CD4-positive, alpha-beta T cell treated with Interleukin-4 for 4 hours (primary cell): ENCODE measurements at regions not wholly inside any gene's neighbourhood (a gene's known extent, or its start where the extent isn't known, plus 50 kb on each side); places are given as distances from the start of the nearest gene placed in this dataset.
"Not testable (repeated sequence)": the region's sequence is repeated elsewhere in the genome, so short reads cannot be mapped to it uniquely, and the experiment has no call there.

Source experiments
- DNase-seq: peaks from one replicate; pipeline ENCODE4 v3.0.0-alpha.2; 2020

DNA sequence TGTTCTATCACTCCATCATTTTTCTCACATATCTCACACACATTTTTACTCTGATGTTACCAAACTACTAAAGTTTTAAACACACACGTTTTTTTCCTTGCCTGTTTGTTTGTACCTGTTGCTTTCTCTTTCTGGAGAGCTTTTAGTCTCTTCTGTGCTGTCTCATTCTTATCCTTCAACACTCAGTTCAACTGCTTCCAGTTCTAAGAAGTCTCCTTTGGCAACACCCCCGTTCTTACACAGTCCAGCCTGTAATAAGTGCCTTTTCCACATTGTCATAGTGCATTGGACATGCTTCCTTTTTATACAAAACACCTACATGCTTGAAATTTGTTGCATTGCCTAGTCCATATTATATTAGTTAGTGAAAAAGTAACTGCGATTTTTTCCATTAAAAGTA lies 360.2 kb upstream of the BRINP3 start:
- DNase-seq, result no peak

DNA sequence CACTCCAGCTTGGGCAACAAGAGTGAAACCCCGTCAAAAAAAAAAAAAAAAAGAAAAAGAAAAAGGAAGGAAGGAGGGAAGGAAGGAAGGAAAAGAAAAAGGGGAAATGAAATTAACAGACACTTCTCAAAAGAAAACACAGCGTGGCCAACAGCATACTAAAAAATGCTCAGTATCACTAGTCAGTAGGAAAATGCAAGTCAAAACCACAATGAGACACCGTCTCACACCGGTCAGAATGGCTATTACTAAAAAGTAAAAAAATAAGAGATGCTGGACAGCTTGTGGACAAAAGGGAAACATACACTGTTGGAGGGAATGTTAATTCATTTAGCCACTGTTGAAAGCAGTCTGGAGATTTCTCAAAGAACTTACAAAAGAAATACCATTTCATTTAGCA lies 369.5 kb upstream of the BRINP3 start:
- DNase-seq, result no peak

DNA sequence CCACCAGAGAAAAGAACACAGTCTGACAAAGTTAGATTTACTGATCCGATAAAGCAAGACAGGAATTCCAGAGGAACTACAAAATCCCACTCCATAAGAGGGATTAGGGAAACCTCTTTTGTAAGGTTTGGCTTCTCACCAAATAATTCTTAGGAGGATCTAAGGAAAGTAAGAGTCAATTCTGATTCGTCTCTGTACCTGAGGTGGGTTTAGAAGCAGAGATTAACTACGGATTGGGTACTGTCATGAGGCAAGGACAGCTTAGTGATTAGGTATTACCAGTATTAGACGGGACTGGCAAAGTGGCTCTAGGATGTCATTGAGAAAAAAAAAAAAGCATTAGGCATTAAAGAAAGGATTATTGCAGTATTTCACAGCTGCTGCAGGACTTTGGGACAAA lies 371.7 kb upstream of the BRINP3 start:
- DNase-seq, result no peak

DNA sequence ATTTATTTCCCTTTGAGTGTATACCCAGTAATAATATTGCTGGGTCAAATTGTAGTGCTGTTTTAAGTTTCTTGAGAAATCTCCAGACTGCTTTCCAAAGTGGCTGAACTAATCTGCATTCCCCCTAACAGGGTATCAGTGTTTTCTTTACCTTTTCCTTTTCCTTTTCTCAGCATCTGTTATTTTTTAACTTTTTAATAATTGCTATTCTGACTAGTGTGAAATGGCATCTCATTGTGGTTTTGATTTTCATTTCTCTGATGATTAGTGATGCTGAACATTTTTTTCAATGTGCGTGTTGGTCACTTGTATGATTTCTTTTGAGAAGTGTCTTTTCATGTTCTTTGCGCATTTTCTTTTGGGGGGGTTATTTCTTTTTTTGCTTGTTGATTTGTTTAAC lies 374.9 kb upstream of the BRINP3 start:
- no peak for DNase-seq

DNA sequence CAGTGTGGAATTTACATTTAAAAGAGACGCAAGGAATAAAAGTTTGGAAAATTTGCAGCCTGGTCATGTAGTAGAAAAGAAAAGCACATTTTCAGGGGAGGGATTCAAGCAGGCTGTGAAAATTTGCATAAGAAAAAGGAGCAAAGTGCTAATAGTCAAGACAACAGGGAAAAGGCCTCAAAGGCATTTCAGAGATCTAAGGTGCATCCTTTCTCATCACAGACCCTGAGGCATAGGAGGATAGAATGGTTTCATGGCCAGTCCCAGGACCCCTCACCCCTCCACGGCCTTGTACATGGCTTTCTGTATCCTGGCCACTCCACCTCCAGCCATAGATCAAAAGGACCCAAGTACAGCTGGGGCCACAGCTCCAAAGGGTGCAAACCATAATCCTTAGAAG lies 380.5 kb upstream of the BRINP3 start:
- DNase-seq, result no peak

DNA sequence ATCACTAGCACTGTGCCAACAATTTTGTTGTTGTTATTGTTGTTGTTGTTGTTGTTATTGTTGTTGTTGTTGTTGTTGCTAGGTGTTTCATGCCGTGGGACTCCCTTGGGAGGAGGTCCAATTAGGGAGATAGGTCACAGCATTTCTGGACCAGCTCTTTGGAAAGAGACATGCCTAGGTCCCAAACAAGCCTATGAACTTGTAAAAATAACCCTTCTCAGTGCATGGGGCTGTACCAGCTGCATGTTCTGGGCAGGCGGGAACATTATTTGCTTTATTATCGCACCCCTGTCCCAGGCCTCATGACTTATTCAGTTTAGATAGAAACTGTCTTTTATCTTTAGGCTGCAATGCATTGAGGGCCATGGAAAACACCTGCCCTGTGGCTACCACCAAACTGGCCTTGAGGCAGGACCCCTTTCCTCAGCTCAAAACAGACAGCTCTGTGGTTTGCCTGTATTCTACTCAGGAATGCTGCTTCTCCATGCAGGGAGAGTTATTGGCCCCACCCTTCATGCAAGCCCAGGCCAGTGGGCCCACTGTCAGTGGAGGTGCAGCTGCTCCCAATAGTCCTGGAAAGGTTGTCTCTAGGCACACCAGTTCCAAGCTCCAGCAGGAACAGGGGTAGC lies 386.5 kb upstream of the BRINP3 start:
- no peak for DNase-seq

DNA sequence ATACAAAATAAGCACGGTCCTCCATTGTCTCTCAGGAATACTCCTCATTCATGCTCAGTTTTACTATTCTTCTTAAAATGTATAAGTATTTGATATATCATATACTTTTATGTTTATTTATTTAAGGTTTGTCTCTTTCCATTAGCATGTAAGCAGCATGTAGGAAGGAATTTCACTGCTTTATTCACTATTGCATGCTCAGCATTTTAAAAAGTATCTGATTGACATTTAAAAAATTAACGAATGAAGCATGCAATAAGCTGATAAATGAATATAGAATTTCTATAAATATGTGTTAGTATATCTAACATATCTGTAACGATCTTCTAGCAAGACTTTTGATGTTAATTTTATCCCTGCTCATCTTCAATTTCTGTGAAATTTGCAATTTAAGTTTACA lies 402.7 kb upstream of the BRINP3 start:
- no peak for DNase-seq

DNA sequence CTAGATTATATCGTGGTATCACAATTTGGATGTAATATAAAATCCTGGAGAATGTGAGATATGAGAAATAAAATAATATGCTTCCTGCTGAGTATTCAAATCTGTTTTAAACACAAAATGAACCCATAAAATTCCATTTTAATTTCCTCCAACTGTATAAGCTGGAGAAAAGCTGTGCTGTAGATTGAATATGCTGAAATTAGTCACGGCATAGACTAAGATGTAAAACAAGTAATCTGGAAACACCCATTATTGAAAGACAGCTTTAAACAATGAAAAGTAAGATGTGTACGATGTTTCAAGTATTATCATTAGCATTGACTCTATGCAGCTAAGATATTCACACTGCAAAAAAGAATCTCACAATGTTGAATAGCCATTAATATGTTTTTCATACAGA lies 403.4 kb upstream of the BRINP3 start:
- no peak for DNase-seq

DNA sequence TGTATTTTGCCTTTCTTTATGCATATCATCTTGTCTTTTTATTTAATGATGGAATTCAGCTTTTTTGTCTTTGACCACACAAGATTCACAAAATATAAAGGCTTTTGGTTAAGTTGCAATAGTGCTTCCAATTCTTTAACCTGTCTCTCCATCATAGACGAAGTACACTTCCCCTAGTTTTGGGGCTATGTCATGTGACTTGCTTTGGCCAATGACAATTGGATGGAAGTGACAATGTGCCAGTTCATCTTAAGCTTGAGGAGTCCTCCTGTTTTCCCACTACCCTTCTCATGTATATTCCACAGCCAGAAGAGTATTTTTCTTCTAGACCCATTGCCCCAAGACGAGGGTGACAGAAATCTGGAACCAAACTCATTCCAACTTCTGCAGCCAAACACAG lies 419.6 kb upstream of the BRINP3 start:
- DNase-seq, result no peak

DNA sequence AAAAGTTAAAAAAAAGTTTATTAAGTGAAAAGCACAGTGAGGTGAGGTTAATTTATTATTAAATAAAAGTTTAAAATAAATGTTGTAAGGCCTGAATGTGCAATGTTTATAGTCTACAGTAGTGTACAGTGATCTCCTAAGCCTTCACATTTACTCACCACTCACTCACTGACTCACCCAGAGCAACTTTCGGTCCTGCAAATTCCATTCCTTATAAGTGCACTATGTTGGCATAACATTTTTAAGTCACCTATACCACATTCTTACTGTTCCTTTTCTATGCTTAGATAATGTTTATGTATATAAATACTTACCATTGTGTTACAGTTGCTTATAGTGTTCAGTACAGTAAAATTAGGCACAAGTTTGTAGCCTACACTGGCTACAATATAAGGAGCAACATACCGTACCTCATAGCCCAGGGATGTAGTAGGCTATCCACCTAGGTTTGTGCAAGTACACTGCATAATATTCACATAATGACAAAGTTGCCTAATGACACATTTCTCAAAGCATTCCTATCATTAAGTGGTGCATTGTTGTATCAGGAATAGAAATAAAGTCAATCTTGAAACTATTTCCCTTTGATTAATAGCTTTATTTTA lies 426.5 kb upstream of the BRINP3 start:
- no peak for DNase-seq

DNA sequence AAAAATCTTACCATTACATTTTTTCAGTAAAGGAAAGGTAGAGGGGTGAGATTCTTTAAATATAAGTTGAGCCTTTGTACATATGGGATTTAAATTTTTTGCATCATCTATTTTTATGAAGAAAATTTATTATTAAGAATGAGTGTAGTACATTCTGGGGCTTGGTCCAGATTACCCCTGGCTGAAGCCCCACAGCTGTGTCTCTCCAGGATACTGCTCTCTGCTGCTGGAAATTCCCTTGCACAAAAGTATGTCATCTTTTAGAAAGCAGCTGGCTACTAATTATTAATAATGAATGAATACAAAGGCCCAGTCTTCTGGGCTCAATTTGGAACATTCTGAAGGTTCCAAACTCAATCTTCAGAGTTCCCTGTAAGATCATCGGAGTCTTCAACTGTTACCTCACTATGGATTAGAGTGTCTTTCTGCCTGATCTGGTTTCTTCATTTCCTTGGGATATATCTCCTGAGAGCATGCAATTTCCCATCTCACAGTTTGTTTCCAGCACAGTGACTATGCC lies 428.6 kb upstream of the BRINP3 start:
- no peak for DNase-seq

DNA sequence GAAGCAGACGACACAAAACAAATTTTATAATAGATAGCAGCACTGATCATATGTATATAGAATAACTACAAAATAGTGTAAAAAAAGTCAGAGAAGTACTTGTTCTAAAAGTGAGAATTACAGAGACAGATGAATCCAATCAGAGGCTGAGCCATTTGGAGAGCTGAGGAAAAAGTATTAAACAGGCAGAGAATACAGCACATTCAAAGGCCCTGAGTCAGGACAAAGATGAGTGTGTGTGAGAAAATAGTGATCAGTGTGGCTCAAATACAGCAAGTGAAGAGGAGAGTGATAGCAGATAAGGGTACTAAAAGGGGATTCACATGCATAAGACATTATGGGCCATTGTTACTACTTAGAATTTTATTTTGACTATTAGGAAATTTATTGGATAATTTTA lies 430.6 kb upstream of the BRINP3 start:
- DNase-seq, result no peak

DNA sequence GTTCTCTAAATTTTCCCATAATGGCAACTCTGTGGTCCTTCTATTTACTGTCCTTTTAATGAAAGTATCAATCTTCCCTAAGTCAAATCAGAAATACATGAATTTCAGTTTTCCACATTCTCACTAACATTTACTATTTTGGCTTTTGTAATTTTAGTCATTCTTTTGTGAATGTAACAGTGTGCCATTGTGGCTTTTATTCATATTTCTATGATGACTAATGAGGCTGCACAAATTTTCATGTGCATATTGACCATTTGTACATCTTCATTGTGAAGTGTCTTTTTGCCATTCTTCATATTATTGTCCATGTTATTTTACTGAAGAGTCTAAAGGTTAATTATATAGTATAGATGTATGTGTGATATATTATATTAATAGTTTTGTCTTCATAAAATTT lies 431.0 kb upstream of the BRINP3 start:
- DNase-seq, result no peak

DNA sequence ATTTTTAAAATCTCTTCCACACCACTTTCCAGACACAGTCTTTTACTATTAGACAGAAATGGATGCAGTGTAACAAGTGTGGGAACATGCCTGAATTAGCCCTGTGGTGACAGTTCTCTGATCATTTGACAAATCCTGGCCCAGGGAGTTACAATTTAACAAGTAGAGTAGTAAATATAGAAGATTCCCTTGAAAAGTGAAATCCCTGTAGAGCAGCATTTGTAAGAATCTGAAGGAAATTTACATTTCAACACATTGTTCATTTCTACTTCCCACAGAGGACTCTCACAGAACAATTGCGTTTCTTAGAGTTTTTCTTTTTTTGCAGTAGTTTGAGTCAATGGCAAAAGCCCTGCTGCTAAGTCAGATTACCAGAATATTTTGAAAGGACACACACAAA lies 458.3 kb upstream of the BRINP3 start:
- no peak for DNase-seq

DNA sequence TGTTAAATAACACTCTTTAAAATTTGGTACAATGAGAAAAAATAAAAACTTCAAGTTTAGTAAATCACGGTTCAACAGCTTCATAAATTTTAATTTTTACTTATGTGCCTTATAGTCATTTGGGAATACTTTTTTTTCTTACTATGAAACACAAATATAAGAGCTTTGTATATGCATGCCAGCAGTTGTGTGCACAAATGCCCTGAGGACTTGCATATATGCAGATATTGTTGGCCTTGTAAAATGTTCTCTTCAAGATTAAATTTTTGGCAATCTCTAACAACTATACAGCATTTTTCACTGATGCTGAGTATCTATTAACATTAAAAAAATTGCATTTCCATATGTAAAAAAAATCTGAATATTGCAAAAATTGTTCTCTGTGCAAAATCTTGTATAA lies 458.7 kb upstream of the BRINP3 start:
- no peak for DNase-seq

DNA sequence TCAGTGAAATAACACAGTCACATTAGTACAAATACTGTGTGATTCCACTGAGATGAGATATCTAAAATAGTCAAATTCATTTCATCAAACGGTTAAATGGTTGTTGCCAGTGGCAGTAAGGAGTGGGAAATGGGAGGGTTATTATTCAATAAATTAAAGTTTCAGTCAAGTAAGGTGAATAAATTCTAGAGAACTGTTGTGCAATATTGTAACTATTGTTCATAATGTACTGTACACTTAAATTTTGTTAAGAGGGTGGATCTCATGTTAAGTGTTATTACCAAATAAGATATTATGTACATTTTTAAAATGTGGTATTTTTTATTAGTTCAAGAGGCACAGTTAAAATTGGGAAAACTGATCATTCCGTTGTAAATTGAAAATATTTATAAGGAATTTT lies 463.3 kb upstream of the BRINP3 start:
- no peak for DNase-seq

DNA sequence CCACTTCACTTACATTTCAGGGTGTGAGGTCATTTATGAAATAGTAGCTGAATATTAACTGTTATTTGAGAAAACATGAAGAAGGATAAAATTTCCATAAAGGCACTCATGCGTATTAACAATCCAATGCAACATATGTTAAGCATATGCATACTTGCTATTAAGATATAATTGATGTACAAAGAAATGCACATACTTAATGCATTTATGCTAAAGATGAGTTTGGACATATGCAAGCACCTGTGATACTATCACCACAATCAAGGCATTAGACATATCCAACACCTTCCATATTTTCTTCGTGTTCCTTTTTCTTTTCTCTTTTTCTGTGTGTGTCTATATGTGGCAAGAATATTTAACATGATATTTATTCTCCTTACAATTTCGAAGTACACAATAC lies 464.8 kb upstream of the BRINP3 start:
- no peak for DNase-seq

DNA sequence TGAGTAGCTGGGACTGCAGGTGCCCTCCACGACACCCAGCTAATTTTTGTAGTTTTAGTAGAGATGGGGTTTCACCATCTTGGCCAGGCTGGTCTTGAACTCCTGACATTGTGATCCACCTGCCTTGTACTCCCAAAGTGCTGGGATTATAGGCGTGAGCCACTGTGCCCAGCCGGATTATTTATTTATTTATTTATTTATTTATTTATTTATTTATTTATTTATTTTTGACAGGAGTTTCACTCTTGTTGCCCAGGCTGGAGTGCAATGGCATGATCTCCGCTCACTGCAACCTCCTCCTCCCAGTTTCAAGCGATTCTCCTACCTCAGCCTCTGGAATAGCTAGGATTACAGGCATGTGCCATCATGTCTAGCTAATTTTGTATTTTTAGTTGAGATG lies 466.1 kb upstream of the BRINP3 start:
- not testable (repeated sequence) for DNase-seq

DNA sequence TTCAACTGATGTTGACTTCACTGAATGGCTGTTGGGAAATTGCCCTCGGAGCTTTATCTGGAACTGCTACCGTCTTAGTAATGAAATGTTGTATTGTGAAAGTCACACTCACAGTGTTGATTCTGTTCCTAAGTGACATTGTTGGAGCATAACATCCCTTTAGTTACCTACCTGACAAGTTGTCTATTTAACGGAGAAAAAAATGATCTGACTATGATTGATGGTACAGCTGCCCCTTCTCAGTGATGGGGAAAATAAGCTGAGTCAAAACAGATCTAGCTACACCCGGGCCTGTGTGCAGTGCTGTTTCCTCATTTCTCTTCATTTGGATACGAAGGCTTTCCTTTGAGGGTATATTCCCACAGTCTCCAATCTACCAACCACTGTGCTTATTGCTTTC lies 472.3 kb upstream of the BRINP3 start:
- DNase-seq, result no peak

DNA sequence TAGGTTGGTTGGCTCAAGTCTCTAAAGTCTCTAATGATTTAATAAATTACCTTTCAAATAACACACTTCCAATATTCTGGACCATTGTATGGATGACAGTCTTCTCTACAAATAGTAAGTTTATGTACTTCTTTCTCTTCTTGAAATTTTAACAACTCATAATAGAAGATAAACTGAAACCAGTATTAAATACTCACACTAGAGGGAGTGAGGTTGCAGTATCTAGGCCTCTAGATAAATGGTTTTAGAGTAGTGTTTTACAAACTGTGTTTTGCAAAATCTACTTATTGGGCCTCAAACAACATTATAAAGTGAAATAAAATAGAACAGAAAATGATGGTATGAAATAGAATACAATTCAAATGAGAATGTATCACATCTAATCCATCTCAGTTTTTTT lies 479.9 kb upstream of the BRINP3 start:
- no peak for DNase-seq

DNA sequence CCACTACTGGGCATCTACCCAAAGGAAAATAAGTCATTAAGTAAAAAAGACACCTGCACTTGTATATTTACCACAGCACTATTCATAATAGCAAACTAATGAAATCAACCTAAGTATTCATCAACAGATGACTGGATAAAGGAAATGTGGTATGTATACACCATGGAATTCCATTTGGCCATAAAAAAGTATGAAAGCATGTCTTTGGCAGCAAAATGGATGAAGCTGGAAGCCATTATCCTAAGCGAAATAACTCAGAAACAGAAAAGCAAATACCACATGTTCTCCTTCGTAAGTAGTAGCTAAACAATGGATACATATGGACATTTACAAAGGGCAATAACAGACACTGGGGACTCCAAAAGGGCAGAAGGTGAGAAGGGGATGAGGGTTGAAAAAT lies 485.7 kb upstream of the BRINP3 start:
- no peak for DNase-seq

DNA sequence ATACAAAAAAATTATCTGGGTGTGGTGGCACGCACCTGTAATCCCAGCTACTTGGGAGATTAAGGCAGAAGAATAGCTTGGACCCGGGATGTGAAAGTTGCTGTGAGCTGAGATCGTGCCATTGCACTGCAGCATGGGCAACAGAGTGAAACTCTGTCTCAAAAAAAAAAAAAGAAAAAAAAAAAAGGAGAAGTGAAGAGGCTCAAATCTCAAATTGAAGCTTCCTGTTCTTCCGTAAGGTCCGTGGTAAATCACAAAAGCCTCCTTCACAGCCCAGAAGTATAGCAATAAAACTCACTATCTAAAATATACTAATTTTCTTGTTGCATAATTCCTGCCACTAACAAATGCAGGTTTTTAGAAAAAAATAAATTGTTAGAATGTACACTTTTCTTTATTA lies 498.2 kb upstream of the BRINP3 start:
- DNase-seq, result no peak

DNA sequence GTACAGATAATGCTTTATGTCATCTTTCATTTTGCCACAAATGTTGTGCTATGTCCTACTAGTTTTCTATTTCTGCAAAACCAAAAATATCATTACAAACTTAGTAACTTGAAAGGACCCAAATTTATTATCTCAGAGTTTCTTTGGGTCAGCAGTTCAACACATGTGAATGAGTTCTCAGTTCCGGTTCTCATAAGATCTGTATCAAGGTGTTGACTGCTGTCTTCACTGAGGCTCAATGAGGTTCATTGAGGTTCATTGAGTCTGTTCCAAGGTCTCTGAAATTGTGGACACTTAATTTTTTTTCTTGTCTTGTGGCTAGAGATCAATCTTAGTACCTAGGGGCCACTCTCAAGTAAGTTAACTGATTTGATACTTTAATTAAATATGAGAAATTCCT lies 525.1 kb upstream of the BRINP3 start:
- no peak for DNase-seq

DNA sequence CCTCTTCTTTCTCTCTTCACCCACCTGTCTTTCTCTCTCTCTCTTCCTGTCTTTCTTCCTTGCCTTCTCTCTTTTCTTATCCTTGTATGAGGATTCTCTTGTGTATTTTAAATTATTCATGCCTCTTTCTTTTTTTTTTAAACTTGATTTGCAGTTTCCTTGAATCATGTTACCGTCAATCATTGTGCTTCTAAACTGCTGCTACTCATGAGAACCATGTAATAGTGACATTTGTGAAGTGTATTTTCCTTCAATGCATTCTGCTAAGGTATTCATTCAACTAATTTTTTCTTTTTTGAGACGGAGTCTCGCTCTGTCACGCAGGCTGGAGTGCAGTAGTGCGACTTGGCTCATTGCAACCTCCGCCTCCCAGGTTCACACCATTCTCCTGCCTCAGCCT lies 539.1 kb upstream of the BRINP3 start:
- DNase-seq, result no peak

DNA sequence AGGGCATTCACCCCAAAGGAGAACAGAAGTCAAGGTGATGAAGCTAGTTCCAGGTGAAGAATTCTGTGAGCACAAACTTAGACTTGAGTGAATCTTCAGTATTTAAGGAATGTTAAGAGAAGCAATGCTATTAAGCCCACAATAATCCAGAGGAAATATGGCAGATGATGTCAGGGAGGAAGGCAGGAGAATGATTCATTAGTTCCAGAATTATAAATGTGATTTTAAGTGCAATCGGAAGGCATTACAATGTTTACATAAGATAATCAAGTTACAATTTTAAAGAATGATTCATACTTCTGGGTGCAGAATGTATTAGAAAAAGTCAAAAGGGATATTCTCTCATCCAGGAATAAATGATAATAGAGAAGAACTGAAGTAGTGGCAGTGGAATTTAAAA lies 545.2 kb upstream of the BRINP3 start:
- DNase-seq, result no peak
